ENCODE measurements at regions not wholly inside any gene's neighbourhood (a gene's known extent, or its start where the extent isn't known, plus 50 kb on each side); places are given as distances from the start of the nearest gene placed in this dataset.

DNA sequence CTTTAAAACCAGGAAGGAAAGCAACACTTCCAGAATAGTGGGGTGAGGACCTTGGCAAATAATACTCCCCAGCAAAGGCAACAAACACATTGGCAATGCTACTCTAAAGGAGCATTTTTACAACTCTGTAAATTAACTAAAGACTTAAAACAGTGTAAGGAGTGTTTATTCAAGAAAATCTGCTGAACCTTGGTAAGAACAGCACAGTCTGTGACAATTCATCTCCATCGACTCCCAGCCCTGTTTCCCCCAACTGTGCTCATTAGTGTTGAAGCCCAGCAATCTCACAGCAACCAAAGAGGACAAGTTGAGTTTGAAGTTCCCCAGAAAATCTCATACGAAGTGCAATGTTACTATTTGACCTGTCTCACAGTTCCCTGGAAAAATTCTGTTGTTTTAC, 884.9 kb downstream of the C6orf118 start:
- no peak for DNase-seq

DNA sequence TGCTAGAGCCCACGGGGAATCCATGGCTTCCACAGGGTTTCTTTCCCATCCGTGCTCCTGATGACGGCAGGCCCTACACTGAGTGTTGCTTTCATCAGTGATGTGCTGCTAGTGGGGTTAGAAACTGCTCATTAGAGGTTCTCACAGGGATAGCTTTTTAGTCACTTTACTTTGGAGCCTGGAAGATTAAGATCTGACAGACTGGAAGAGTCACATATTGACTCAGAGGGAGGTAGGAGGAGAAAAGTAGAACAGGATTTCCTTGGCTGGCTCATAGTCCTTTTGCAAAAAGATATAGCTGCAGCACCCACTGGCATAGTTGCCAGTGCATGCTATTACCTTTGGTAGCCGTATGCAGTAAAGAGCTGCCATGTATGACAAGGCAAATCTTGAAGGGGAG, 890.3 kb downstream of the C6orf118 start:
- no peak for DNase-seq

DNA sequence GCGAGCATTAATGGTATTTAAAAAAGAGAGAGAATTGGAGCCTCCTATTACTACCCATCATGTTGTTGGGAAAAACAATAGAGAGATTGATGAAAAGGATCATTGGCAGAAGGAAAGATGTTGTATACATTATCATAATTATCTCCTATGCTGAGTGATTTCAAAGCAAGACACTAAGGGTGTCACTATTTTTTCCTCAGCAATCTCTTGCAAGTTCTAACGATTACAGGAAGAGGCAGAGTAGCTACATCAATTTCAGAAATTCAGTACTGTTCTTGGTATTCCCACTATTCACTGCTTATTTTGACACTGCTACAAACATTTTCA, 891.2 kb downstream of the C6orf118 start:
- no peak for DNase-seq

DNA sequence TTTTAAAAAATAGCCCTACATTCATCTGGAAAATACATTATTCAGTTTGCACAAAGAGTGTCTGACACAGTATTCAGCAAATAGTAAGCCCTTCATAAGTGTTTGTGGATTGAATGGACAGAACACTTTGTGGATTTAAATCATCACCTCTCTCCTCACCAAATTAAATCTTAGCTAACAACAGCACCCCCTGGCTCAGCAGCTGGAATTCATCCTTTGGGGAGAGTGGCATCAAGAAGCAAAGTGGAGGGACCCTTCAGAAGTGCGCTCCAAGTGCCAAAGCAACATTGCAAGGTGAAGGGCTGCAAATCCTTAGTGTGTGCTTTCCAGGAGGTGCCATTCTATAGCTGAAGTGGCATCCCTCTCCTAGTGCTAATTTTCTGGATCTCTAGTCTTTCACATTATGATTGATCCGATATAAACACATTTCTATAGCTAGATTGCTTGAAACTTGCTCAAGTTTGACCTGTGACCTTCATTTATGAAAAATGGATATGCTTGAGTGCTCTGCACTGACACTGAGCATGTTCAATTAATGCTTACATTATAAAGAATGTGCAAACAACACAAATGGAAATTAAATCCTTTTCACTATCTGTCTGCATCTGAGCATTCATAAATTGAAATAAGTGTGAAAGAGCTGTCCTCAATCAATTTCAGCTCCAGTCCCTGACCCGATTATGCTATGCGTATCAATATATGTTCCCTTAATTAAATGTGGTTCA, 891.7 kb downstream of the C6orf118 start:
- no peak for DNase-seq

DNA sequence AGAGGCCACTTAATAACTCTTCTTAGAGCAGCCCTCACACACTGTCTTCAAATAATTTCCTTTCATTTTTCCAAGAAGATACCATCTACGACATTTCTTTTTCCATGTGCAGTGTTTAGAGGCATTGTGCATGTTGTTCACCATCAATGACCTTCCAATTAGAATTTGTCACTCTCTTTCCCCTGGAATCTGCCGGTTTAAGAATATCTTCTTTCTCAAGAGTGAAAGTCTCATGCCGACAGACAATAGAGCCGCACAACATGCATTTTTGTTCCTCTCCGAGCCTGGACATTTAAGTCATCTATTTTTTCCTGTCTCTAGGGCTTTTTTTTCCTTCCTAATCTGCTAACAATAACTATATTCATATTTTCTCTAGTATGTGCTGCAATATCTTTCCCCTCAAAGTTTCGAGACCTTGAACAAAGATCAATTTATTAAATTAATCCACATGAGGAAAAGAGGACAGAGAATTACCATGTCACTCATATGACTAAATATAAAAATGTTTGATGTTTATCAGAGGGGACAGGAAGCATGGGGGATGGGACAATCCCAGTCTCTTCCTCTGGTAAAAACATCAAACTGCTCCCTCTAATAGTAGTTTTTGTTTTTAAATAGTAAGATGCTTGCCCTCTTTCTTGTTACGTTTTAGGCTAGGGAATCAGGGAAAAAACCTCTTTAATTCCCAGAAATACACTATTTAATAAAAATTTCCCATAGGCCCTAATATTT, 893.4 kb downstream of the C6orf118 start:
- no peak for DNase-seq

DNA sequence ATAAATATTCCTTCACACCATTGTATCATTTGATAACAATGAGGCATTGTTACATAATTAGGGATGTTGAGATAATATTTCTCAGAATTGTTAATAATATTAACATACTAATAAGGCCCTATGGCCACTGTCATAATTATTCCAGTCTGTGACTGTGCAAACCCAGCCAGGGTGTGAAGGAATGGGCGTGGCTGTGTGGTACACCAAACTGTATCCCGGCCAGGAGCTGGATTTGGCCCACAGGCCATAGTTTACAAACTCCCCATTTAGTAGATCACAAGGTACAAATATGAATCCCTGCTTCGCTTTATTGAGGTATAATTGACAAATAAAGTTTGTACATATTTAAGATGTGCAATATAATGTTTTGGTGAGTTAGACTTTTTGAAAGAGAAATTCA, 894.7 kb downstream of the C6orf118 start:
- DNase-seq: no peak

DNA sequence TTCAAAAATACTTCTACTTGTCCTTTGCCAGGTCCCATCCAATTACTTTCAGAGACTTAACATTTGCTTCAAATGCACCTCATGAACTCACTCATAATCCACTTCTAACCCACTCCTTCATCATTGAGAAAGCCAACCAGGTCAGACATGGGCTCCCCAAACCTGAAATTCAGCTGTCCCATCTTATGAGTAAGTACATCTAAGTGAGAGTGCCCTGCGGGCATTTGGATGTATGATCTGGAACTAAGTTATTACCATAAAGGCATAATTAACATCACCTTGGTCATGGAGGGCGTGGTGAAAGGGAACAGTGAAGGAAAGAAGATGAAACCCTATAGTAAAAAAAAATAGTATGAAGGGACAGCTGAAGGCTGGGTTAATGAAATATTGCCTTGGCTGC, 896.8 kb downstream of the C6orf118 start:
- DNase-seq: no peak

DNA sequence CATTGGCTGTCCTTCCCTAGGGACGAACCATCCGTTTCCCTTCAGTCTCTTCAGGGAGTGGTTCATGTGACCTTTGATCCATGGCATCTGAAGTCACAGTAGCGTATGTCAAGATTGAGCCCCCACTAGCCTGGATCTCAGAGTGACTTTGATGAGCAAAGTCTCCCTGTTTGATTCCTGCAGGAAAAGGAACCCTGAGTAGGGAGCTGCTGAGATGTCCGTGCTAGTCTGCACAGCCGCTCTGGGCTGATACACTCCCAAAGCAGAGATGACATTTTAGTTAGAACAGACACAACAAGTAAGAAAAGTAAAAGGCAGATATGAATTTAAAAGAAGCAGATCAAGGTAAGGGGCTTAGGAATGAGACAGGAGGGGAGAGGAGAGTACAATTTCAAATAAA, 899.4 kb downstream of the C6orf118 start:
- no peak for DNase-seq

DNA sequence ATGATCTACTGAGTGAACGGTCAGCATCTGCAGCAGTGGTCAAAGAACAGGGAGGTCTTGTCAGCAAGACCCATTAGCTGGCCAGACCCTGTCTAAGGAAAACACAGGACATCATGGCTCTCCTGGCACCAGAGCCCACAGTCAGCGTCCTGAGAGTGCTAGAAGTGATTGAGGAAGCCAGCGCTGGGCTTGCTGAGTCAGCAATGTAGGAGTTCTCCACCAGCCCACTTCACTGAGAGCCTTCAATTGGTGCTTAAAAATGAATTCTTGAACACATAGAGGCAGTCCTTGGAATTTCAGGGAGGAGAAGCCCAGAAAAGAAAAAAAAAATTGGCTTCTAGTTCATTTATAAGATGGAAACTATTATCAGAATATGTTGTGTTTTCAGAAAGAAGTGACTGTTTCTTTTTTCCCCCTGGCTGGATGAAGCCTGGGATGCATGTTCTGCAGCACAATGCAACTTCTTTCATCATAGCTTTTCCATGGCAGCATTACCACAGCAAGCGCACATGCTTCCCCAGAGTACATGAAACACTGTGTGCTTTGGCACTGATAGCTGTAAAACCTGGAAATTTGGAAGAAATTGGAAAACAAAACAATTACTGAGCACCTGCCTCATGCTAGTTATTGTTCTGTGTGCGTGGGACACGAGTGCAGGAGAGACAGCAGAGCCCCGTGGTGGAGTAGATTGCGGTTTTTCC, 899.9 kb downstream of the C6orf118 start:
- DNase-seq: no peak

DNA sequence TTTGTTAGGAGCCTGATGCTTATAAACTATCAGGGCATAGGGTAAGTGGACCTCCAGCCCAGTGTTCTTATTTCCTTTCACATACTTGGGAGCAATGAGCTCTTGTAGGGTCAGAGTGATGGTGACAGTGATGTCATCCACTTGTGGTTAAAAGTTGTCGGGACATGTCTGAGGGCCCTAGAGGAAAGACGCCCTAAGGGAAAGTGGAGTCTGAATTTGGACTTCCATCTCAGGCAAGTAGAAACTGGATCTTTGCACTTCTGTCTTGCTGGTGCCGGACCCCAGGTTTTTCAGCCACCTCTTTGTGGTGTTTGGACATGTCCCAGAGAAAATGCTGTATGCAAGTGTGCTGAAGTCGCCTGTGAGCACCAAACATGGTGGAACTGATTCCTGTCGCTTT, 900.5 kb downstream of the C6orf118 start:
- no peak for DNase-seq

DNA sequence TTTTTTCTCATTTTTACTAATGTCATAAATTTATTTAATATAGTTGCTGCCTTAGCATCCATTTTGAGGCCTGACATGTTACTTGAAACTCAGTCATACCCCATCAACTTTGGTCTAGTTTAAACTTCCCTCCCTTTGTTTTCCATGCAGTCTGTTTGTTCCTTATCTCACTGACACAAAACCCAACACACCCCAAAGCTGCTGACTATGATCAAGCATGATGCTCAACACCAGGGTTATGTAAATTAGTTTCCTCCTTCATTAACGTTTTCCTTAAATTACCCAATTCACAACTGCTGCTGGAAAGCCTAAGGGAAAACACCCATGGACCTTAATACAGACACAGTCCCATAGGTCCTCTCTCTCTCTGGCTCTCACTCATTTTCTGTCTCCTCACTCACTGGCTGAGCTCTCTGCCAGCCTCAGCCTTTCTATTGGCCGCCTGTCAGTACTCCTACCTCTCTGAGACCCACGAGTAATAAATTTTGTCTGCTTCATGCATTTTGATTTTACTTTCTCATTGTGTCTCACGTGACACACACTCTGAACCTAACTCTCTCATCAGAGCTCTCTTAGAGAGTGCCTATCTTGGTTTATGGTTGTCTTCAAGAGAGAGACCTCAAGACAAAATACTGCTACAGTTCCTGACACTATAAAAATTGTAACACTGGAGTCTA, 904.5 kb downstream of the C6orf118 start:
- DNase-seq: no peak

DNA sequence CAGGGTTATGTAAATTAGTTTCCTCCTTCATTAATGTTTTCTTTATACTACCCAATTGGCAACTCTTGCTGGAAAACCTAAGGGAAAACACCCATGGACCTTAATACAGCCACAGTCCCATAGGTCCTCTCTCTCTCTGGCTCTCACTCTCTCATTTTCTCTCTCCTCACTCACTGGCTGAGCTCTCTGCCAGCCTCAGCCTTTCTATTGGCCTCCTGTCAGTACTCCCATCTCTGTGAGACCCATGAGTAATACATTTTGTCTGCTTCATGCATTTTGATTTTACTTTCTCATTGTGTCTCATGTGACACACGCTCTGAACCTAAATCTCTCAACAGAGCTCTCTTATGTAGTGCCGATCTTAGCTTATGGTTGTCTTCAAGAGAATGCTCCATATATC, 907.5 kb downstream of the C6orf118 start:
- DNase-seq: no peak

DNA sequence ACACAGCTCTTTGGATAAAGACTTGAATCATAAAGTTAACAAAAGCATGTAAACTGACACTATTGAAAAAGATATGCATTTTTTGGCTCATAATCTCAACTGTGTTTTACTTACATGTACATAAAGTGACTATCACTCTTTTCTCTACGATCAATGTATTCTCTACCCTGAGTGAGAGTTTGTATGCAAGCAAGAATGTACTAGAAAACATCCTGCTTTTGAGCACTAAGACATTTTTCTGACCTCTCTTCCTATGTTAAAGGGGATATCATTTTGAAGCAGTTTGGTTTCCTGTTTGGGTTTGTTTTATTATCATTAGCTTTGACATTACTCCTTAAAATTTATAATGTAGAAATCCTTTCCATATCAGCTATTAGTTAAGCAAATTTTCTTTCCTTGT, 910.8 kb downstream of the C6orf118 start:
- DNase-seq: no peak

DNA sequence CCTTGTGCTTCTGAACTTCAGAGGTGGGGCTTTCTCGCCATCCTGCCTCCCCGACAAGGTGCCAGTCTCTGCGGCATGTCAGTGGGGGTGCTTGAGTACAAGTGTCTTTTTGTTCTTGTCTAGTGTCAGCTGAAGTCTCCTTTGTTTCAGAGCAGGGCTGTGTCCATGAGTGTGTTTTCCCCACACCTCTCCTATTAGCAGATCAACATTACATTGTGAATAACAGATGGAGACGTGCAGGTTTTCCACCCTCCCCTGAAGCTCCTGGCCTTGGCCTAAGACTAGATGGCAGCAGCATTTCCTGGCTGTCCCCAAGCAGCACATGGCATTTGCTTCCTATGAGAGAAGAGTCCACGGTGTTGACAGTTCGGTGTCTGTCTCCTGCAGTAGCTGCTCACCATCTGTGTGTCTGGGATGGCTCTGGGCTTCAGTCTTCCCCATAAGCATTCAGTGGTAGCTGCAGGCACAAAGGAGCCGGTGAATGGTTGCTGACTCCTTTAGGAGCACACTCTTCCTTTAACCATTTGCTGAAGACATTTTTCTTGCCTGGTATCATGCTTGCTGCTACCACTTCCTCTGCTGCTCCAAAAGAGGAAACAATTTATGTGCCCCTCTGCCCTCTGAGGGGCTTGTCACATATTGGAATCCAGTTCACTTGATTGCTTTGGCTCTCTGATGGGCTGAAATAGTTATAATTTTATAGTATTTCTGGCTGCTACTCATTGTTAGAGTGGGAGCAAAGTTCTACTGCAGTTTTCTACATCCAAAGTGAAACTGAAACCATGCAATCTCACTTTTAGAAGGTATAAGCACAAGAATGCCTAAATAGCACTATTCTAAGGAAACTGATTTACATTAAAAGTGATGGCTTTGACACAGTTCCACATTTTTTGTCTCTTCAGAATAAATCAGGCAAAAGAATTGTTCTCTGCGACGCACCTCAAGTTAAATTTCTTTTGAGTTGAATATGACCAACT, 913.0 kb downstream of the C6orf118 start:
- no peak for DNase-seq

DNA sequence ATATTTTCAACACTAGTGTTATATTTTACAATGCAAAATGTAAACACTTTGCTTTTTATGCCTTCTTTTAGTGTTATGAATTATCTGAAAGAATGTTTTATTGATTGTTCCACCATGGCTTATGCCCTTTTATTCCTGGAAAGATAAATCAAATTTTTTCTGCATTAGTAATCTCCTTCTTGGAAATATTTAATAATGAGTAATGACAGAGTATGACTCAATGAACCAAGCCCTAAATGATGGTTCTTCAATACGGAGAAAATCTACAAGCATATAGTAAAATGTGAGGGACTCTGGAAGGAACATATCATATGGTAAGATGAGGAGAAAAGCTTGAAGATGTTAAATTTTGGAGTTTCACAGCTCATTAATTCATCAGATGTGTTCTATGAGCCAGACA, 929.6 kb downstream of the C6orf118 start:
- DNase-seq: no peak

DNA sequence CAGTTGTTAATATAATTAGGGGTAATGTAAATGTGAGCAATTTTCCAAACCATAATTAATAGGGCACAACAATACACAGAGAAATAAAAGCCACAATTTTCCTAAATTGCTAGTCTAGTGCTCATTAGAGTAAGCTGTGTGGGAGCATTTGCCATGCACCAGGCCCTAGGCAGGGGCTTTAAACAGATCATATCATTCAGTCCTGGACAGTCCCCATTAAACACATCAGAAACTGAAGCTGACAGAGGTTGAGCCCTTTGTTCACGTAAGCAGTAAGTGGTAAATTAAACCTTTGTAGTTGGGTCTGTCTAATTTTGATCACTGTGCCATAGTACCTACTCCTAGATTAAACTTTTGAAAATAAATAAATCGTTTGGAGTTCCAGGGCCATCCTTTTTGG, 931.1 kb downstream of the C6orf118 start:
- no peak for DNase-seq

DNA sequence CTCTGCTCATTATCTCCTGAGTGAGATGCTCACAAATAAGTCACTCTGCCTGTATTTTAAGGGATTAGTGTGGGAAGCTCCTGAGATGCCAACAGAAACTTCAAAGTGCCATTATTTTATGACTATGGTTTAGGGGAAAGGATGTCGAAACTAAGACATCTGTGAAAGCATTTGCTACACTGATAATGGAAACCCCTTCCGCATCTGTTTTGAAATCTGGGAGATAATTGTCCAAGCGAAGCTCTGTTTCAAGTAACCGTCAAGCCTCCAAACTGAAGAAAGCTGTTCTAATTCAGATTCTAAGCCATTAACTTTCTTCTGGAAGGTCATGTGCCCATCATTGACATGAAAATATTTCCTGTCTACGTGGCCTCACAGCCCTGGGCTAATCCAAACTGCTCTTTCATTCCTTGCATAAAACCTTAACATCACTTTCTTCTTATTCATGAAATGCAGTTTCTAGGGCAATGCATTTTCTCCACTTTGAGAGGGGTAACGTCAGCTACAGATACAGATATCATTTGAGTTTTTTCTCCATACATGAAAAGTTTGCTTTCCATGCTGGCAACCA, 932.0 kb downstream of the C6orf118 start:
- DNase-seq: no peak

DNA sequence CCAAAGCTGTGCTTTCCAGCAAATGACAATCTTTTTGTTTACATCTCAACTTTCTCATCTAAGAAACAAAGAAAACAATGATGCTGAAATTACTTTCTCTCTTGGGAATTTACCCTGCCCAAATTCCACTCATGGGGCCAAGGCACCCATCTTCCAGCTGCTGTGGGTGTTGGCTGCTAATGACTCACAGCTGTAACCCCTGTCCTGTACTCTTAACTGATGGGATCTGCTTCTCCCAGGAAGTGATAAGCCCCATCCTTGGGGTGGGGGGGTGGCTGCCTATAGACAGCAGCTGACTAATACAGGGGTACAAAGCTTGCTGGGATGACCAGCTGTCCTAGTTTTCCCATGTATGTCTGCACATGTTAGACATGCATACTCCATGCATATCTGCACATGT, 938.6 kb downstream of the C6orf118 start:
- DNase-seq: no peak

DNA sequence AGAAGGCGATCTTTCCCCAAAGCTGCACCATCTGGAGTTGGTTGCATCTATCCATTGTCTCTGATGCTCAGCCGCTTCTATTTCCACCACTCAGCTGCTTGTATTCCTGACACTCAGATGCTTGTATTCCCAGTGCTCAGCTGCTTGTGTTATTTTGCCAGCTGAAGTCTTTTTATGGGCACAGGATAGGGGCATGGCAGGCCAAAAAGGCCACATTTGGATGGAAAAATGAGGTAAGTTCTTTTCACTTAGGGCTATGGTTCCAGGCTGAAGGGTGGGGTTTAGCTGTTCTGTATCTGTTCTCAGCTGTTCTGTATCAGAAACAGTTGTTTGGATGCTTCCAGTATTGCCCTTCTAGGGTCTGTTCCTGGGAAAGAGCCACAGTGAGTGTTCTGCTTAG, 944.9 kb downstream of the QKI start:
- no peak for DNase-seq

DNA sequence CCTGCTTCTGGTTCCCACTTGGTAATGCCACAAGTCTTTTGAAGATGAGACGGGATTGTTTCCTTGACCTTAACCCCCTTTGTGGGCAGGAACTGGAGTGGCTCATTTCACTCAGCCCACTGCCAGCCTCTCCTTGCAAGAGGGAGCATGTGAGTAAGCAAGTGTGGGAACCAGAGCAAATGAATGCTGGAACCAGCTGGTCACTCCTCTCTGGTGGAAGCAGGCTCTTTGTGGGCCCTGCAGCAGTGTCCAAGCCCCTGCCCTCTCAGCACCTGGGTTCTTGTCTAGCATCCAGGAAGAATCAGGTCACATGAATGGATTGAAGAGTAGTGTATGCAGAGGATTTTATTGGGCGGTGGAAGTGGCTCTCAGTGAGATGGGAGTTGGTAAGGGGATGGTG, 944.5 kb downstream of the QKI start:
- no peak for DNase-seq

DNA sequence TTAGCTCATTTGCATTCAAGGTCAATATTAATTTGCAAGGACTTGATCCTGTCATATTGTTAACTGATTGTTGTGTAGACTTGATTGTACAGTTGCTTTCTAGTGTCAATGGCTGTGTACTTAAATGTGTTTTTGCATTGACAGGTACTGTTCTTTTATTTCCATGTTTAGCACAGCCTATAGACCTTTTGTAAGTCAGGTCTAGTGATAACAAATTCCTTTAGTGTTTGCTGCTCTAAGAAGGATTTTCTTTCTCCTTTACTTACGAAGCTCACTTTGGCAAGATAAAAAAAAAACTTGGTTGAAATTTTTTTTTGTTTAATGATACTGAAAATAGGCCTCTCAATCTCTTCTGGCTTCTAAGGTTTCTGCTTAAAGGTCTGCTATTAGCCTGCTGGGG, 942.3 kb downstream of the QKI start:
- DNase-seq: no peak

DNA sequence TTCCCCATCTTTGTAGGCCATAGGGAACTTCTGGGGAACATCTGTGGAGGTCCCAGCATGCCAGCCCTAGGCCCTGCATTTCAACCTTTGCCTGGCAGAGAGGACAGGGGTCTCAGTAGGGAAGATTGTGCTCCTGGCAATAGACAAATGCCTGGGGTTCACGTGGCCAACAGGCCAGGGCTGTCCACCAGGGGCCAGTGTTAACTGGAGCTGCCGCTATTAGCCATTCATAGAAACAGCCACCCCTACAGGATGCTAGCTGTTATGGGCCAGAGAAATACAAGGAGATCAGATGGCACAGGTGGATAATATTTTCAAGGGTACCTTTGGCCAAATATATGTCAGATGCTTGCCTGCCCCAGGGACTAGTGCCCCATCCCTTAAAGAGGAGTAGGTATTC, 932.9 kb downstream of the QKI start:
- DNase-seq: no peak

All from SHP77 treated with DMSO at 0.1 percent for 48 hours (cell line).